DMS 273 treated with DMSO at 0.1 percent for 48 hours (cell line): ENCODE measurements at regions not wholly inside any gene's neighbourhood (a gene's known extent, or its start where the extent isn't known, plus 50 kb on each side); places are given as distances from the start of the nearest gene placed in this dataset.

ENCODE experiments used
- DNase-seq: peaks from one replicate; lab custom pipeline; 2025; lab: John Stamatoyannopoulos, UW

GRCh38 chr10:78274491-78274890, 240.8 kb downstream of the RPS24 start:
- no peak for DNase-seq

- DNase-seq = no peak
These were observed 242.5 kb downstream of the RPS24 start for GRCh38 chr10:78276139-78276538.

GRCh38 chr10:78277314-78278057, 243.8 kb downstream of the RPS24 start:
- no peak for DNase-seq

- no peak for DNase-seq
These were observed 244.4 kb downstream of the RPS24 start for GRCh38 chr10:78278058-78278404.

GRCh38 chr10:78279756-78280155, 246.1 kb downstream of the RPS24 start:
- DNase-seq = no peak

- DNase-seq = no peak
These were observed 246.9 kb downstream of the RPS24 start for GRCh38 chr10:78280604-78281003.

- DNase-seq = no peak
These were observed 248.0 kb downstream of the RPS24 start for GRCh38 chr10:78281627-78282026.

- DNase-seq = no peak
These were observed 249.5 kb downstream of the RPS24 start for GRCh38 chr10:78283069-78283682.

- DNase-seq = no peak
These were observed 250.7 kb downstream of the RPS24 start for GRCh38 chr10:78284381-78284780.

GRCh38 chr10:78285226-78285625, 251.6 kb downstream of the RPS24 start:
- no peak for DNase-seq

- DNase-seq = no peak
These were observed 252.5 kb downstream of the RPS24 start for GRCh38 chr10:78286186-78286585.

GRCh38 chr10:78286668-78287067, 253.0 kb downstream of the RPS24 start:
- DNase-seq = no peak

GRCh38 chr10:78287618-78288017, 254.0 kb downstream of the RPS24 start:
- DNase-seq = no peak

GRCh38 chr10:78288663-78289062, 255.0 kb downstream of the RPS24 start:
- DNase-seq = no peak

- DNase-seq = peak; percentile 12
These were observed 256.6 kb downstream of the RPS24 start for GRCh38 chr10:78290131-78290750.

GRCh38 chr10:78291722-78292121, 258.1 kb downstream of the RPS24 start:
- no peak for DNase-seq

GRCh38 chr10:78292250-78292981, 258.8 kb downstream of the RPS24 start:
- no peak for DNase-seq

GRCh38 chr10:78292982-78293865, 259.6 kb downstream of the RPS24 start:
- DNase-seq = no peak

- no peak for DNase-seq
These were observed 261.6 kb downstream of the RPS24 start for GRCh38 chr10:78295242-78295641.

- no peak for DNase-seq
These were observed 263.1 kb downstream of the RPS24 start for GRCh38 chr10:78296785-78297184.

GRCh38 chr10:78297997-78298396, 264.3 kb downstream of the RPS24 start:
- DNase-seq = no peak

GRCh38 chr10:78298835-78299234, 265.2 kb downstream of the RPS24 start:
- DNase-seq = no peak
